Testis (tissue), 2 donors: ENCODE measurements at regions not wholly inside any gene's neighbourhood (a gene's known extent, or its start where the extent isn't known, plus 50 kb on each side); places are given as distances from the start of the nearest gene placed in this dataset.

Source experiments
- DNase-seq: peaks from one replicate; pipeline ENCODE4 v3.0.0-alpha.2; 2019
- H3K27ac ChIP-seq, 2 donors: fragments of 200-600 bp; sonication (generic); one replicate each; pipeline ENCODE4 v1.5.1; 2019
- H3K27me3 ChIP-seq: fragments of 200-600 bp; sonication (generic); one replicate; pipeline ENCODE4 v1.5.1; 2019
- H3K36me3 ChIP-seq: fragments of 200-600 bp; sonication (generic); one replicate; pipeline ENCODE4 v1.5.1; 2017; ENCODE audit warnings: low read depth; ENCODE audit errors: missing control alignments
- H3K4me1 ChIP-seq: fragments of 200-600 bp; sonication (generic); one replicate; pipeline ENCODE4 v1.5.1; 2019
- H3K4me3 ChIP-seq, 2 donors: fragments of 200-600 bp; sonication (generic); one replicate each; pipeline ENCODE4 v1.5.1; 2017 to 2019
- H3K9me3 ChIP-seq: fragments of 200-600 bp; sonication (generic); one replicate; pipeline ENCODE4 v1.5.1; 2017
- CTCF ChIP-seq, 3 experiments: fragments of 450-650 bp in 2 of 3; fragments of 200-600 bp in 1 of 3; sonication (generic) in 1 of 3; IDR thresholded peaks; one replicate each; pipeline ENCODE4 v1.5.1; 2016 to 2019; ENCODE audit warnings: antibody characterized with exemption in 3 of 3, mild to moderate bottlenecking in 2 of 3, moderate library complexity in 1 of 3
- POLR2A ChIP-seq: fragments of 450-650 bp; IDR thresholded peaks from one replicate; pipeline ENCODE4 v1.6.1; 2017; ENCODE audit warnings: antibody characterized with exemption, mild to moderate bottlenecking, moderate library complexity
- WGBS, 2 donors: methylation state at CpG; one replicate each; pipeline ENCODE4 v1.1.5; 2018; 5-methylcytosine and 5-hydroxymethylcytosine counted together
- intact Hi-C: fragments of 100-400 bp; cut with DNase I; formaldehyde crosslinking; loops from one replicate; pipeline ENCODE4 v1.15.1; 2023; ENCODE audit warnings: low total_unique reads

- TF ChIP-seq POLR2A (no peak), CTCF (IDR thresholded peaks at IDR 0.05) (no peak)
- H3K4me1 ChIP-seq: no peaks in the 10 kb centered on the region
- WGBS, 2 donors: 76 to 85% methylated on average over 1 of the region's 1 CpG
- no peak overlapping the region for H3K4me3 ChIP-seq
- no peak for DNase-seq
- H3K27ac ChIP-seq: no peak overlapping the region
- H3K27me3 ChIP-seq: no peaks in the 10 kb centered on the region
- H3K9me3 ChIP-seq: no peaks in the 10 kb centered on the region
- H3K36me3 ChIP-seq: no peaks in the 10 kb centered on the region
- intact Hi-C loops: no loop called here
Measured at GRCh38 chr7:79528421-79528820, 75.0 kb upstream of the MAGI2 start.

DNA sequence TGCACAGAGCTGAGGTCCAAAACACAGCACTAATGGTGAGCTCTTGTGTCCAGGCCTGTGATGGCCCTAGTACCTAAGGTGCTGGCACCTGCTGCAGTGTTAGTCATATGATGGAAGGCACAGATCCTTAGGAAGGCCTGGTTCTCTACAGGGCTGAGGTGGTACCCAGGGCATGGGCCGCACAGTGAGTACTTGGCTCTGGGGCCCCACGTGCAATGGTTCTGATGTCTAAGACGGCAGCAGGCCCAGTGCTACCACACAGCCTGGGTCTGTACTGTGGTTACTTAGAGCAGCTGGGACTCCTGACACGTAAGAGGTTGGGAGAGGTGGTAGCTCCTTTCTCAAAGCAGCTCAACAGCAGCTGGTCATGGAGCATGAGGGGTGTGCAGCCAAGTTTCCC lies 70.6 kb upstream of the MAGI2 start:
- no peak for DNase-seq
- Histone ChIP-seq H3K36me3 (no peaks in the 10 kb centered on the region), H3K4me3 (no peak overlapping the region), H3K9me3 (no peaks in the 10 kb centered on the region), H3K4me1 (no peaks in the 10 kb centered on the region), H3K27ac (no peak overlapping the region), H3K27me3 (no peaks in the 10 kb centered on the region)
- intact Hi-C loops: no loop called here
- WGBS, 2 donors: 75 to 77% methylated on average over 4 of the region's 4 CpGs
- TF ChIP-seq CTCF (IDR thresholded peaks at IDR 0.05) (no peak), POLR2A (no peak)

DNA sequence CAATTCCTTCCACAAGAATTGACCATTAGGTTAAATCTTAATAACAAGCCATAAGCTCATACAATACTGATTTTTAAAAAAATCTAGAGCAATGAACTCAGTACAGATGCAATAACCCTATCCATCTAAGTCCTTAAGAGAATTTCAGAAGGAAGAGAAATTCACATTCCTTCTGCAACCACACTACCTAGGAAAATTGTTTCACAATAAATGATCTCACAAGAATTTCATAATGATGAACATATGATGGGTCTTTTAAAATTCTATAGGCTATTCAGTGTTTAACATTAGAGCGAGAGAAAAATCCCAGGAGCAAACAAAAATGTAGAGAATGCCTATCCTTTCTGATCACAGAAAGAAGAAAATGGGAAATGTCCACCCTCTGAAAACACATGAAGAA lies 70.0 kb upstream of the MAGI2 start:
- Histone ChIP-seq H3K27ac (no peak overlapping the region), H3K4me1 (no peaks in the 10 kb centered on the region), H3K36me3 (no peaks in the 10 kb centered on the region), H3K27me3 (no peaks in the 10 kb centered on the region), H3K9me3 (no peaks in the 10 kb centered on the region), H3K4me3 (no peak overlapping the region)
- no peak for DNase-seq
- intact Hi-C loops: no loop called here
- WGBS, 2 donors: 81 to 98% methylated on average over 1 of the region's 1 CpG
- no peak for TF ChIP-seq CTCF (IDR thresholded peaks at IDR 0.05)
- no peak for TF ChIP-seq POLR2A

DNA sequence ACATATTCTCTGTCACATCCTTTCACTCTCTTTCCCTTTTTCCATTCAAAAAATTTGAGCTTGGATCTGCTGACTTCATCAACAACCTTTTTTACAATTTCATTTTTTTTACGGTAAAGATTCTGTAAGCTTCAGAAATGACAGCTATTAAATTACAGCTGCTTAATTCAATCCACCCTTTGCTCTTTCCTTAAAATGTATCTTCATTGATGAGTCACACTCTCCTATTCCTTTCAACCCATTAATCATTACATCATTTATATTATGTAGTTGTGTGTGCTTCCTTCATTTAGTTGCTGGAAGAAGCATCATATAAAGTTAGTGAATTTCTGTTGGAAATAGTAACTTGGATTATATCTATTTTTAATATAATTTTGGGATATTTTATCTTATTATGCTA lies 67.1 kb upstream of the MAGI2 start:
- Histone ChIP-seq H3K36me3 (no peaks in the 10 kb centered on the region), H3K27me3 (no peaks in the 10 kb centered on the region), H3K4me3 (no peak overlapping the region), H3K27ac (no peak overlapping the region), H3K9me3 (no peaks in the 10 kb centered on the region), H3K4me1 (no peaks in the 10 kb centered on the region)
- intact Hi-C loops: no loop called here
- DNase-seq: no peak
- 95 to 100% methylated on average over 1 of the region's 1 CpG for WGBS, 2 donors
- TF ChIP-seq POLR2A: no peak
- TF ChIP-seq CTCF (IDR thresholded peaks at IDR 0.05): no peak

GRCh38 chr7:79515358-79515757 lies 61.9 kb upstream of the MAGI2 start:
- H3K4me3 ChIP-seq: no peak overlapping the region
- DNase-seq: no peak
- H3K4me1 ChIP-seq: no peaks in the 10 kb centered on the region
- TF ChIP-seq POLR2A (no peak), CTCF (IDR thresholded peaks at IDR 0.05) (no peak)
- 79 to 82% methylated on average over 3 of the region's 3 CpGs for WGBS, 2 donors
- H3K27me3 ChIP-seq: no peaks in the 10 kb centered on the region
- H3K9me3 ChIP-seq: no peaks in the 10 kb centered on the region
- intact Hi-C loops: no loop called here
- no peaks in the 10 kb centered on the region for H3K36me3 ChIP-seq
- no peak overlapping the region for H3K27ac ChIP-seq
